KMS-11 (cell line): ENCODE measurements at regions not wholly inside any gene's neighbourhood (a gene's known extent, or its start where the extent isn't known, plus 50 kb on each side); places are given as distances from the start of the nearest gene placed in this dataset.

Source experiments
- H2AFZ ChIP-seq: fragments of 200-600 bp; sonication (generic); 2 replicates; pipeline ENCODE4 v1.6.1; 2016; ENCODE audit warnings: antibody characterized with exemption, mixed run types, low read depth
- H3K27ac ChIP-seq: fragments of 200-600 bp; sonication (generic); 2 replicates; pipeline ENCODE4 v1.6.1; 2016; ENCODE audit warnings: mild to moderate bottlenecking, mixed run types
- H3K27me3 ChIP-seq: fragments of 200-600 bp; sonication (generic); 2 replicates; pipeline ENCODE4 v1.6.1; 2017; ENCODE audit warnings: mild to moderate bottlenecking, low read depth, mixed run types, moderate library complexity; ENCODE audit not compliant: insufficient read depth
- H3K36me3 ChIP-seq: fragments of 200-600 bp; sonication (generic); 2 replicates; pipeline ENCODE4 v1.6.1; 2017; ENCODE audit warnings: mild to moderate bottlenecking, mixed run types; ENCODE audit not compliant: insufficient read depth
- H3K4me1 ChIP-seq: fragments of 200-600 bp; sonication (generic); 2 replicates; pipeline ENCODE4 v1.6.1; 2016; ENCODE audit warnings: mild to moderate bottlenecking, low read depth, mixed run types; ENCODE audit not compliant: poor library complexity, severe bottlenecking
- H3K4me2 ChIP-seq: fragments of 200-600 bp; sonication (generic); 2 replicates; pipeline ENCODE4 v1.7.0; 2016; ENCODE audit warnings: mild to moderate bottlenecking, mixed run types
- H3K4me3 ChIP-seq: fragments of 200-600 bp; sonication (generic); IDR thresholded peaks from 2 replicates; pipeline ENCODE4 v1.6.1; 2017; ENCODE audit warnings: low read depth, low read length, mixed read lengths; ENCODE audit not compliant: insufficient read depth
- H3K79me2 ChIP-seq: fragments of 200-600 bp; sonication (generic); 2 replicates; pipeline ENCODE4 v1.6.1; 2016; ENCODE audit warnings: low read depth, mixed run types; ENCODE audit not compliant: insufficient read depth
- H3K9ac ChIP-seq: fragments of 200-600 bp; sonication (generic); 2 replicates; pipeline ENCODE4 v1.6.1; 2016; ENCODE audit warnings: mild to moderate bottlenecking, mixed run types
- H4K20me1 ChIP-seq: fragments of 200-600 bp; sonication (generic); 2 replicates; pipeline ENCODE4 v1.6.1; 2016; ENCODE audit warnings: mild to moderate bottlenecking, mixed run types; ENCODE audit not compliant: insufficient read depth
- CTCF ChIP-seq: fragments of 200-600 bp; sonication (generic); conservative IDR thresholded peaks from 2 replicates; pipeline ENCODE4 v1.6.1; 2017; ENCODE audit warnings: low read depth, mild to moderate bottlenecking, antibody characterized with exemption, low read length, moderate library complexity, mixed read lengths

GRCh38 chr6:25219216-25219916 lies 59.8 kb upstream of the CARMIL1 start:
- Histone ChIP-seq H3K27me3 (no peaks in the 10 kb centered on the region), H3K79me2 (no peaks in the 10 kb centered on the region), H3K9ac (no peak overlapping the region), H3K4me2 (no peak overlapping the region), H3K36me3 (no peaks in the 10 kb centered on the region), H3K27ac (no peak overlapping the region), H4K20me1 (no peaks in the 10 kb centered on the region), H3K4me1 (peaks cover 9% of the 10 kb centered on the region), H3K4me3 (no peak overlapping the region), H2AFZ (no peak overlapping the region)
- TF ChIP-seq CTCF: no peak

GRCh38 chr6:25219917-25220278 lies 59.3 kb upstream of the CARMIL1 start:
- no peak for TF ChIP-seq CTCF

GRCh38 chr6:25220857-25221256 lies 58.3 kb upstream of the CARMIL1 start:
- Histone ChIP-seq H3K36me3 (no peaks in the 10 kb centered on the region), H3K4me1 (peaks cover 9% of the 10 kb centered on the region), H3K4me3 (no peak overlapping the region), H3K9ac (no peak overlapping the region), H3K27me3 (no peaks in the 10 kb centered on the region), H4K20me1 (no peaks in the 10 kb centered on the region), H3K27ac (no peak overlapping the region), H2AFZ (no peak overlapping the region), H3K4me2 (no peak overlapping the region), H3K79me2 (no peaks in the 10 kb centered on the region)
- TF ChIP-seq CTCF: no peak

More at GRCh38 chr6:25219917-25220278, 59.3 kb upstream of the CARMIL1 start:
- Histone ChIP-seq H3K36me3 (no peaks in the 10 kb centered on the region), H3K79me2 (no peaks in the 10 kb centered on the region), H3K4me3 (no peak overlapping the region), H3K27ac (no peak overlapping the region), H3K9ac (no peak overlapping the region), H3K4me1 (peaks cover 9% of the 10 kb centered on the region), H3K27me3 (no peaks in the 10 kb centered on the region), H2AFZ (no peak overlapping the region), H4K20me1 (no peaks in the 10 kb centered on the region), H3K4me2 (no peak overlapping the region)

GRCh38 chr6:25222006-25222678 lies 57.0 kb upstream of the CARMIL1 start:
- no peaks in the 10 kb centered on the region for H3K27me3 ChIP-seq
- peaks cover 9% of the 10 kb centered on the region for H3K4me1 ChIP-seq
- no peak overlapping the region for H3K4me3 ChIP-seq
- H2AFZ ChIP-seq: no peak overlapping the region
- no peaks in the 10 kb centered on the region for H3K36me3 ChIP-seq
- no peak overlapping the region for H3K9ac ChIP-seq
- H4K20me1 ChIP-seq: no peaks in the 10 kb centered on the region
- no peaks in the 10 kb centered on the region for H3K79me2 ChIP-seq
- H3K27ac ChIP-seq: no peak overlapping the region
- no peak for TF ChIP-seq CTCF
- H3K4me2 ChIP-seq: no peak overlapping the region
